ENCODE measurements at regions not wholly inside any gene's neighbourhood (a gene's known extent, or its start where the extent isn't known, plus 50 kb on each side); places are given as distances from the start of the nearest gene placed in this dataset.

DNA sequence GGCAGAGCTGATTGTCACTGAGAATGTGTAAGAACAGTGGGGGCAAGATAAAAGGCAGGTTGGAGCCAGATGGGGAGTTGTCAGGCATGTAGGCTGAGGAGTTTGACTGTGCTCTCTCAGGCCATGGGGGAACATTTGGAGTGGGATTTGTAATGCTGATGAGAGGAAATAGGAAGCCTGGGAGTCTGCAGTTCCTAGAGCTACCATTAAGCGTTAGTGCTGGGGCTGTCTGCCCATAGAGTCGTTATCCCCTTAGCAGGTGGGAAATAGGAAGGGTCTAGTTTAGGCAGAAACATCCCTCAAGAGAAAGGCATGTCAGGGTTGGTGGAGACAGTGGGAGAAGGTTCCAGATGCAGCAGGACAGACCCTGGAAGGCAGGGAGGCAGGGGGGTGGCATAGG, 75.5 kb downstream of the RPS24 start:
- TF ChIP-seq TAF1 (IDR thresholded peaks at IDR 0.05; ENCODE audit: borderline replicate concordance, insufficient read depth, low read length) (no peak), SIN3A (IDR thresholded peaks at IDR 0.05; ENCODE audit: borderline replicate concordance, insufficient read depth, low read length) (no peak), FOXP2 (optimal IDR thresholded peaks at IDR 0.05; ENCODE audit: borderline replicate concordance, extremely low read depth, extremely low read length, insufficient read depth) (no peak), POLR2AphosphoS5 (IDR thresholded peaks at IDR 0.05; ENCODE audit: low read depth, low read length) (no peak)
- TF ChIP-seq, protein P1, sequence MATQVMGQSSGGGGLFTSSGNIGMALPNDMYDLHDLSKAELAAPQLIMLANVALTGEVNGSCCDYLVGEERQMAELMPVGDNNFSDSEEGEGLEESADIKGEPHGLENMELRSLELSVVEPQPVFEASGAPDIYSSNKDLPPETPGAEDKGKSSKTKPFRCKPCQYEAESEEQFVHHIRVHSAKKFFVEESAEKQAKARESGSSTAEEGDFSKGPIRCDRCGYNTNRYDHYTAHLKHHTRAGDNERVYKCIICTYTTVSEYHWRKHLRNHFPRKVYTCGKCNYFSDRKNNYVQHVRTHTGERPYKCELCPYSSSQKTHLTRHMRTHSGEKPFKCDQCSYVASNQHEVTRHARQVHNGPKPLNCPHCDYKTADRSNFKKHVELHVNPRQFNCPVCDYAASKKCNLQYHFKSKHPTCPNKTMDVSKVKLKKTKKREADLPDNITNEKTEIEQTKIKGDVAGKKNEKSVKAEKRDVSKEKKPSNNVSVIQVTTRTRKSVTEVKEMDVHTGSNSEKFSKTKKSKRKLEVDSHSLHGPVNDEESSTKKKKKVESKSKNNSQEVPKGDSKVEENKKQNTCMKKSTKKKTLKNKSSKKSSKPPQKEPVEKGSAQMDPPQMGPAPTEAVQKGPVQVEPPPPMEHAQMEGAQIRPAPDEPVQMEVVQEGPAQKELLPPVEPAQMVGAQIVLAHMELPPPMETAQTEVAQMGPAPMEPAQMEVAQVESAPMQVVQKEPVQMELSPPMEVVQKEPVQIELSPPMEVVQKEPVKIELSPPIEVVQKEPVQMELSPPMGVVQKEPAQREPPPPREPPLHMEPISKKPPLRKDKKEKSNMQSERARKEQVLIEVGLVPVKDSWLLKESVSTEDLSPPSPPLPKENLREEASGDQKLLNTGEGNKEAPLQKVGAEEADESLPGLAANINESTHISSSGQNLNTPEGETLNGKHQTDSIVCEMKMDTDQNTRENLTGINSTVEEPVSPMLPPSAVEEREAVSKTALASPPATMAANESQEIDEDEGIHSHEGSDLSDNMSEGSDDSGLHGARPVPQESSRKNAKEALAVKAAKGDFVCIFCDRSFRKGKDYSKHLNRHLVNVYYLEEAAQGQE (IDR thresholded peaks at IDR 0.05; ENCODE audit: insufficient read depth in 1 of 2, low read depth in 2 of 2, low read length in 2 of 2): no peak

DNA sequence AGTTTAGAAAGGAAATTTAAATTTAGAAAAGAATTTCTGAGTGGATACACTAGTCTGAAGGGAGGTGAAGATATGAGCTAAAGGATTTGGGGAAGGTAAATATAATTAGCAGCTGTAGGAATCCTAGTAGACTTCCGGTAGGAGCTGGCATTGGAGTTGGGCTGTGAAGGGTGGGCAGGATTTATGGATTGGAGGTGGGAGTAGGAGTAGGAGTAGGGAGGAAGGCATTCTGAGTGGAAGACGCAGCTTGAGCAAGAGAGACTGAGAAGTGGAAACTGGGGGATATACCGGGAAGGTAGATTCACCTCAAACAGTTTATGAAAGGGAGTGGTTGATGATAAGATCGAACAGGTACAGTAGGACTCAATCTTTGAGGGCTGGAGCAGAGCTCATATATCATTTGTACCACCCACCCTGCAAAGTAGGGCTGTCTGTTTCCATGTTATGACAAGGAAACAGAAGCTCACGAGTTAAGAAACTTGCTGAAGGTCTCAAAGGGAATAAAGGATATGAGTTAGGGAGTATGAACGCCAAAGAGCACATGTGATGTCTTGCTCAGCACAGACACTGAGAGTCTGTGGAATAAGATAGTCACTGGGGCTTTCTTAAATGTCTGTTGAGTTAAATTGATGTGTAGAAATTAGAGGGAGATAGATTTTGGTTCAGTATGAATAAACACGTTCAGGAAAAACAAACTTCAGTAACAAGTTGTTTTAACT, 81.6 kb downstream of the RPS24 start:
- no peak for TF ChIP-seq SIN3A (IDR thresholded peaks at IDR 0.05; ENCODE audit: borderline replicate concordance, insufficient read depth, low read length)
- TF ChIP-seq TAF1 (IDR thresholded peaks at IDR 0.05; ENCODE audit: borderline replicate concordance, insufficient read depth, low read length): no peak
- TF ChIP-seq, protein P1 (IDR thresholded peaks at IDR 0.05; ENCODE audit: insufficient read depth in 1 of 2, low read depth in 2 of 2, low read length in 2 of 2): no peak
- TF ChIP-seq POLR2AphosphoS5 (IDR thresholded peaks at IDR 0.05; ENCODE audit: low read depth, low read length): no peak
- TF ChIP-seq FOXP2 (optimal IDR thresholded peaks at IDR 0.05; ENCODE audit: borderline replicate concordance, extremely low read depth, extremely low read length, insufficient read depth): no peak

DNA sequence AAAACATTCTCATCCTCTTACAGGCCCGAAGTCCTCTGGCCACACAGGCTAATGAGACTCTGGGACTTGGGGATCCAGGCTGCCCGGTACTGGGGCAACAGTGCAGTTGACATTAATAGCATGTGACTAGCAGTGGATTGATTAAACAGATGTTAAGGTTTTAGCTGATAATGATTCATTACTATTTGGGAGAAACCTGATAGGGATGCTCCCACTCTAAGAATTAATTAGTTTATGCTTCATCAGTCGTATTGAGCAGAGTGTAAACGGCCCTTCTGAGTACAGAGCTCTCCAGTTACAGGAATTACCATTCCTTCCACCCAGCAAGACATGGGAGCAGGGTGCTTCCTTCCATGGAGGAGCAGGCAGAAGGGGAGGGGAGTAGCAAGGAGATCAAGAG, 82.7 kb downstream of the RPS24 start:
- TF ChIP-seq, protein P1 (IDR thresholded peaks at IDR 0.05; ENCODE audit: insufficient read depth in 1 of 2, low read depth in 2 of 2, low read length in 2 of 2): no peak
- TF ChIP-seq SIN3A (IDR thresholded peaks at IDR 0.05; ENCODE audit: borderline replicate concordance, insufficient read depth, low read length) (no peak), POLR2AphosphoS5 (IDR thresholded peaks at IDR 0.05; ENCODE audit: low read depth, low read length) (no peak), TAF1 (IDR thresholded peaks at IDR 0.05; ENCODE audit: borderline replicate concordance, insufficient read depth, low read length) (no peak), FOXP2 (optimal IDR thresholded peaks at IDR 0.05; ENCODE audit: borderline replicate concordance, extremely low read depth, extremely low read length, insufficient read depth) (no peak)

DNA sequence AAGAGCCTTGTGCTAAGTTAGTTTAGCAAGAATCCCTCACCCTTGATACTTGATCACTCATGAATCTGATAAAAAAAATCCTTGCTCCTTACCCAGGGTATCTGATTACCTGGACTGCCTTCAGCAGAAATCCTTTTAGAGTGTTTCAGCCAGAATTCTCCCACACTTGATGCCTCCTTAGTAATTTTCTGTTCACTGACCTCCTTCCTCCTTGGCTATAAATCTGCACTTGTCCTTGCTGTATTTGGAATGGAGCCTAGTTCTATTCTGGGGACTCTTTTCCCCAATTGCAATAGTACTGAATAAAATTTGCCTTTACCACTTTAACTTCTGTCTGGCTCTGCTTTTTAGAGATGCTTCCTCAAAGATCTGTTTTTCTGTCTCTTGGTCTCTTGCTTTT, 84.9 kb downstream of the RPS24 start:
- no peak for TF ChIP-seq TAF1 (IDR thresholded peaks at IDR 0.05; ENCODE audit: borderline replicate concordance, insufficient read depth, low read length)
- TF ChIP-seq, protein P1 (IDR thresholded peaks at IDR 0.05; ENCODE audit: insufficient read depth in 1 of 2, low read depth in 2 of 2, low read length in 2 of 2): no peak
- TF ChIP-seq POLR2AphosphoS5 (IDR thresholded peaks at IDR 0.05; ENCODE audit: low read depth, low read length): no peak
- TF ChIP-seq SIN3A (IDR thresholded peaks at IDR 0.05; ENCODE audit: borderline replicate concordance, insufficient read depth, low read length): no peak
